Right renal cortex interstitium (tissue), 3 donors: ENCODE measurements at regions not wholly inside any gene's neighbourhood (a gene's known extent, or its start where the extent isn't known, plus 50 kb on each side); places are given as distances from the start of the nearest gene placed in this dataset.
"Not testable (repeated sequence)": the region's sequence is repeated elsewhere in the genome, so short reads cannot be mapped to it uniquely, and the experiment has no call there.

ENCODE experiments used
- DNase-seq, 3 donors: peaks; one replicate each; pipeline ENCODE4 v3.0.0-alpha.2; 2013; ENCODE audit warnings: low read depth in 3 of 3, low spot score in 2 of 3

GRCh38 chr3:105094588-105094987 lies 272.1 kb upstream of the ALCAM start:
- DNase-seq: no peak

DNA sequence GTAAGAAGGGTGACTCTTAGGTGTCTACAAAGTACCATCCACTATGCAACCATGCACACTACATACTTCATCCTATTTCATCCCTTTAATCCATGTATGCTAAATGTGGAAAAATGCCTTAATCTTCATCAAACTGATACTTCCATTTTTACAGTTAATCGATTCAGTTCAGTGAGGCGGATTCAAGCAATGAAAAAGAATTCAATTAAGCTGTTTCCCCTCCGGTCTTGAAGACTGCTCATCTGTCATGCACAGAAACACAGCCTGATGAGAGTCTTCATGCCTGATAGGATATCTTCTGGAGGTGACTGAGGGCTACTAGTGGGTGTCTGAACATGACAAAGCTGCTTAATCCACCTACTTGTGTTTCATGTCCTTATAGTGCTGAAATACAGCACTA lies 270.6 kb upstream of the ALCAM start:
- DNase-seq: no peak

DNA sequence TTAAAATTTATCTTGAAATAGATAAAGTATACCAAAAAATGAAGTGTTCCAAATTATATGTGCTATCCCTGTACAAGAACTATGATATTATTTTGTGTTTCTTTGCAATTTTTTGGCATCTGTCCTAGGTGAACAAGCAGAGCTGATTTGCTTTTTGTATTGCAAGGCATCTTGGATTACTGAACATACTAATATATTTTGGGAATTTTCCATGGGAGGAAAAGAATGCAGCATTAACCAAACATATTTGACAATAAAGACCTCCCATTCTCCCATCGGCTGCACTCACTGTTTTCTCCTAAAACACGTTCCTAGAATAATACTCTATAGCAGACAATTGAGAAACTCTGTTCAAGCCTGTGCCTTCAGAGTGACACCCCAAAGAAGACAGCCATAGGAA lies 265.1 kb upstream of the ALCAM start:
- DNase-seq: no peak

- no peak for DNase-seq
These were observed 263.6 kb upstream of the ALCAM start for GRCh38 chr3:105103139-105103538.

DNA sequence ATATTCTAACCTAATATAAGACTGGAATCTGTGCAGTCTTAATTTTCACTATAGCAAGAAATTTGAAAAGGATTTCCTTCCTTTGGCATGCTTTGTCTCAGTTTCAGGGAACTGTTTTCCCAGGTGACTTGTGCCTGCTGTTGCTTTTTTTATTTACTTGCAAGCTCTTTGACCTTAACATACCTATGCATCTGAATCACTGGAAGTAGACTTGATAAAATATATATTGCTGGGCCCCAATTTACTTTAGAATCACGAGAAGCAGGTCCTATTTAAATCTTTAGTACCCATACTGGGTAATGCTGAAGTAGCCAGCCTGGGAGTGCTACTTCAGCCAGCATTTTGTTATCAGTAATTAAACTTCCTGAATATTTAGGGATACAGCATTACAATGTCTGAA lies 257.9 kb upstream of the ALCAM start:
- DNase-seq: no peak

GRCh38 chr3:105118905-105119304 lies 247.8 kb upstream of the ALCAM start:
- DNase-seq: no peak

DNA sequence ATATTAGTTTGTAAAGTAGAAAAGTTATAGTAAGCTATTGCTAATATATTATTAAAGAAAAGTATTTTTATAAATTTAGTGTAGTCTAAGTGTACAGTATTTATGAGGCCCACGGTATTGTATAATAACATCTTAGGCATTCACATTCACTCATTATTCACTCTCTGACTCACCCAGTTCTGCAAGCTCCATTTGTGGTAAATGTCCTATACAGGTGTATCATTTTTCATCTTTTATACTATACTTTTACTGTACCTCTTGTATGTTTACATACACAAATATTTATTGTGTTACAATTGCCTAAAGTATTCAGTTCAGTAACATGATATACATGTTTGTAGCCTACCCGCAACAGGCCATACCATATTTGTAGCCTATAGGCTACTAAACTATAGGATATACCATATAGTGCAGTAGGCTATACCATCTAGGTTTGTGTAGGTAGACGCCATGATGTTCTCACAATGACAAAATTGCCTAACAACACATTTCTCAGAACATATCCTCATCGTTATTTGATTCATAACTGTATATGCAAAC lies 246.8 kb upstream of the ALCAM start:
- no peak for DNase-seq

DNA sequence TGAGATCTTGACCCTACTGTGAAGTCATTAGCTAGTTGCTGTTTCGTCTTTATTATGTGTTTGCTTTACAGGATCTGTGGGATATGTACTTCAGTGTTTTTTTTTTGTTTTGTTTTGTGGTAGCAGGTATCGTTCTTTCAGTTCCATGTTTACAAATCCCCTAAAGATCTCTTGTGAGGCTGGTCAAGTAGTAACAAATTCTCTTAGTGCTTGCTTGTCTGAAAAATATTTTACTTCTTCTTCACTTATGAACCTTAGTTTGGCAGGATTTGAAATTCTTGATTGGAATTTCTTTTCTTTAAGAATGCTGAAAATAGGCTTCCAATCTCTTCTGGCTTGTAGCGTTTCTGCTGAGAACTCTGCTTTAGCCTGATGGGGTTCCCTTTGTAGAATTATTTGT lies 235.8 kb upstream of the ALCAM start:
- no peak for DNase-seq

DNA sequence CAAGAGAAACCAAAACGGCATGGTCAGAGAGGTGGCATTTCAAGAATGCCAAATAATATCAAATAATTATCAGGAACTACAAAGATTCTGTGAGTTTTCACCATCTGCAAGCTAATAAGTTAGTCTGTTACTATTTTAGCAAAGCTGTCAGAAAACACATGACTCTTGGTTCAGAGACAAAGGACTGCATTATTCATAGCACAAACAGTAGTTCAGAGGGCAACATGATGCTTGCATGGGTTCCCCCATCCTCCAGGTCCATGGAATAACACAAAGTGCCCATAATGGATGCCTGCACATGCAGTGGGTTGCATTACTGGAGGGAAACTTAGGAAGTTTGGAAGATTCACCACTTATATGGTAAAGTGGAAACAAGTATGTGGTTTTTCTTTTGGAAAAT lies 228.8 kb upstream of the ALCAM start:
- DNase-seq: no peak

GRCh38 chr3:105139881-105140560 lies 226.7 kb upstream of the ALCAM start:
- DNase-seq: no peak

GRCh38 chr3:105140899-105141367 lies 225.8 kb upstream of the ALCAM start:
- DNase-seq: no peak

- DNase-seq: no peak
These were observed 221.9 kb upstream of the ALCAM start for GRCh38 chr3:105144837-105145236.

GRCh38 chr3:105145511-105145910 lies 221.2 kb upstream of the ALCAM start:
- no peak for DNase-seq

DNA sequence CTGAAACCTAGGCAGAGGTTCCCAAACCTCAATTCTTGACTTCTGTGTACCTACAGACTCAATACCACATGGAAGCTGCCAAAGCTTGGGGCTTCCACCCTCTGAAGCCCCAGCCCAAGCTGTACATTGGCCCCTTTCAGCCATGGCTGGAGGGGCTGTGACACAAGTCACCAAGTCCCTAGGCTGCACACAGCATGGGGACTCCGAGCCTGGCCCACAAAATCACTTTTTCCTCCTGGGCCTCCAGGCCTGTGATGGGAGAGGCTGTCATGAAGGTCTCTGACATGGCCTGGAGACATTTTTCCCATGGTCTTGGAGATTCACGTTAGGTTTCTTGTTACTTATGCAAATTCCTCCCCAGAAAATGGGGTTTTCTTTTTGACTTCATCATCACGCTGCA lies 217.5 kb upstream of the ALCAM start:
- not testable (repeated sequence) for DNase-seq

DNA sequence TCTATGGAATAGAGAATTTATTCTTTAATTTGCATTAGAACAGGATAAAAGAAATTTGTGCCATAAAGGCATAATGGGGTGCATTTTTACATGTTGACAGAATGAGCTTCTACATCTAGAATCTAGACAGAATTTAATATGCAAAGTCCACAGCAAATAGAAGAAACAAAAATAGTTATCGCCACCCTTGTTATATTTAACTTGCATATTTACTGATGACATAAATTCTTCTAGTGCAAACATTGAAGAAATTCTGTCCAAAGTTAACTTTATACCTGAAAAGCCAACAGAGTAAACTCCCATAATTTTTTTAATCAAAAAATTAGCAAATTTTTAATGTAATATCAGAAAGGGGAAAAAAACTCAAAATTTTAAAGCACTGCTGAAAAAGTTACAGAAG lies 213.7 kb upstream of the ALCAM start:
- no peak for DNase-seq

- no peak for DNase-seq
These were observed 212.0 kb upstream of the ALCAM start for GRCh38 chr3:105154692-105155091.

- DNase-seq: no peak
These were observed 209.5 kb upstream of the ALCAM start for GRCh38 chr3:105157067-105157765.

- DNase-seq: no peak
These were observed 209.0 kb upstream of the ALCAM start for GRCh38 chr3:105157766-105158085.

GRCh38 chr3:105158286-105158685 lies 208.4 kb upstream of the ALCAM start:
- no peak for DNase-seq

DNA sequence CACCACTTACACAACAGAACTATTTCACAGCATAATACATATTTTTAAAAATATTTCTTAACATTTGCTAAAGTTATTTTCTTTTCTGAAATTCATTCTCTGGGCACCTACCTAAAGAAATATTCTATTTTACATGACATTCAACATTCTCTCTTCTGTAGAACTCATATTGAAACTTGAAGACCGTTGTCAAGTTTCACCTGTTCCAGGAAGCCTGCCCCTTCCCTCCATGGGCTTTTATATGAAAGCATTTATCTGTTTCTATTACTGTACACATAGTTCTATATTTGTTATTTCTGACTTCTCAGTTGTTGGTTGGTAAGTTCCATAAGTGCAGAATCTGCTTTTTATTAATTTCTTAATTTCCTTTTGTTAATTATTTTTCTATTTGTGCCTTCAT lies 204.3 kb upstream of the ALCAM start:
- no peak for DNase-seq

GRCh38 chr3:105166893-105167292 lies 199.8 kb upstream of the ALCAM start:
- DNase-seq: no peak

- DNase-seq: no peak
These were observed 196.3 kb upstream of the ALCAM start for GRCh38 chr3:105170423-105170822.
